DMS53 treated with DMSO at 0.1 percent for 48 hours (cell line): ENCODE measurements at regions not wholly inside any gene's neighbourhood (a gene's known extent, or its start where the extent isn't known, plus 50 kb on each side); places are given as distances from the start of the nearest gene placed in this dataset.
"Not testable (repeated sequence)": the region's sequence is repeated elsewhere in the genome, so short reads cannot be mapped to it uniquely, and the experiment has no call there.

Experiments
- DNase-seq: peaks from one replicate; lab custom pipeline; 2025; ENCODE audit not compliant: unreplicated experiment; lab: John Stamatoyannopoulos, UW

- no peak for DNase-seq
Measured at GRCh38 chr13:109981000-109981399, 194.6 kb upstream of the IRS2 start.

- DNase-seq = not testable (repeated sequence)
Measured at GRCh38 chr13:109979676-109980075, 193.3 kb upstream of the IRS2 start.

- DNase-seq = peak; percentile 13
Measured at GRCh38 chr13:109979228-109979627, 192.8 kb upstream of the IRS2 start.

- DNase-seq = no peak
Measured at GRCh38 chr13:109977212-109977968, 191.0 kb upstream of the IRS2 start.

- DNase-seq = no peak
Measured at GRCh38 chr13:109976206-109976997, 190.0 kb upstream of the IRS2 start.

GRCh38 chr13:109974354-109974753 is 188.0 kb upstream of the IRS2 start:
- no peak for DNase-seq

- DNase-seq = no peak
Measured at GRCh38 chr13:109973279-109973678, 186.9 kb upstream of the IRS2 start.

GRCh38 chr13:109971456-109972090 is 185.2 kb upstream of the IRS2 start:
- no peak for DNase-seq

GRCh38 chr13:109971006-109971405 is 184.6 kb upstream of the IRS2 start:
- DNase-seq = no peak

GRCh38 chr13:109968876-109969577 is 182.6 kb upstream of the IRS2 start:
- no peak for DNase-seq

- no peak for DNase-seq
Measured at GRCh38 chr13:109963960-109964563, 177.7 kb upstream of the IRS2 start.

- DNase-seq = no peak
Measured at GRCh38 chr13:109963384-109963783, 177.0 kb upstream of the IRS2 start.

GRCh38 chr13:109959903-109960302 is 173.5 kb upstream of the IRS2 start:
- DNase-seq = no peak

GRCh38 chr13:109957875-109958274 is 171.5 kb upstream of the IRS2 start:
- no peak for DNase-seq

GRCh38 chr13:109955598-109955997 is 169.2 kb upstream of the IRS2 start:
- no peak for DNase-seq

GRCh38 chr13:109954441-109954840 is 168.1 kb upstream of the IRS2 start:
- no peak for DNase-seq

- DNase-seq = no peak
Measured at GRCh38 chr13:109951491-109951890, 165.1 kb upstream of the IRS2 start.

- no peak for DNase-seq
Measured at GRCh38 chr13:109949397-109949796, 163.0 kb upstream of the IRS2 start.

- no peak for DNase-seq
Measured at GRCh38 chr13:109947006-109947405, 160.6 kb upstream of the IRS2 start.

- no peak for DNase-seq
Measured at GRCh38 chr13:109945206-109945960, 159.0 kb upstream of the IRS2 start.
